ENCODE measurements at regions not wholly inside any gene's neighbourhood (a gene's known extent, or its start where the extent isn't known, plus 50 kb on each side); places are given as distances from the start of the nearest gene placed in this dataset.

DNA sequence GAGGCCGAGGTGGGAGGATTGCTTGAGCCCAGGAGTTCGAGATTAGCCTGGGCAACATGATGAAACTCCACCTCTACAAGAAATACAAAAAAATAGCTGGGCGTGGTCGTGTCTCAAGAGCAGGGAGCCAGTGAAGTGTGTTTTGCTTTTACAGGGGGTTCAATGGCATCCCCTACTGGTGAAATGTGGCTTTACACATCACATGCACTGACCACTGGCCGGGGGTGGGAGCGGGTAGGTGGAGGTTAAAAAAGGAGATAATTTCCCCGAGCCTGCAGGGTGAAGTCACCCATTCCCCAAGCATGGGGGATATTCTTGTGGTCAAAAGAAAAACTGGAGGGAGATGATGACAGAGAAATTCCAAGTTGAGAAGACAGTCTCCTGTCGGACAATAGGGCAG, 63.6 kb upstream of the PWP1 start:
- TF ChIP-seq, protein P1, sequence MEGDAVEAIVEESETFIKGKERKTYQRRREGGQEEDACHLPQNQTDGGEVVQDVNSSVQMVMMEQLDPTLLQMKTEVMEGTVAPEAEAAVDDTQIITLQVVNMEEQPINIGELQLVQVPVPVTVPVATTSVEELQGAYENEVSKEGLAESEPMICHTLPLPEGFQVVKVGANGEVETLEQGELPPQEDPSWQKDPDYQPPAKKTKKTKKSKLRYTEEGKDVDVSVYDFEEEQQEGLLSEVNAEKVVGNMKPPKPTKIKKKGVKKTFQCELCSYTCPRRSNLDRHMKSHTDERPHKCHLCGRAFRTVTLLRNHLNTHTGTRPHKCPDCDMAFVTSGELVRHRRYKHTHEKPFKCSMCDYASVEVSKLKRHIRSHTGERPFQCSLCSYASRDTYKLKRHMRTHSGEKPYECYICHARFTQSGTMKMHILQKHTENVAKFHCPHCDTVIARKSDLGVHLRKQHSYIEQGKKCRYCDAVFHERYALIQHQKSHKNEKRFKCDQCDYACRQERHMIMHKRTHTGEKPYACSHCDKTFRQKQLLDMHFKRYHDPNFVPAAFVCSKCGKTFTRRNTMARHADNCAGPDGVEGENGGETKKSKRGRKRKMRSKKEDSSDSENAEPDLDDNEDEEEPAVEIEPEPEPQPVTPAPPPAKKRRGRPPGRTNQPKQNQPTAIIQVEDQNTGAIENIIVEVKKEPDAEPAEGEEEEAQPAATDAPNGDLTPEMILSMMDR (conservative IDR thresholded peaks at IDR 0.05 in 1 of 2, IDR thresholded peaks at IDR 0.05 in 1 of 2; ENCODE audit: low read depth in 1 of 2, low read length in 2 of 2): peak; percentile 35 to 40
- no peak for TF ChIP-seq EZH2 (IDR thresholded peaks at IDR 0.05; ENCODE audit: low read length, missing control alignments)

All from fibroblast of lung (primary cell).